ENCODE measurements at regions not wholly inside any gene's neighbourhood (a gene's known extent, or its start where the extent isn't known, plus 50 kb on each side); places are given as distances from the start of the nearest gene placed in this dataset.

GRCh38 chr2:19028587-19029375, 329.6 kb downstream of the OSR1 start:
- no peak overlapping the region for H3K4me3 ChIP-seq (ENCODE audit: low read length)
- no peak for DNase-seq (ENCODE audit: low read depth)
- TF ChIP-seq, protein P1, sequence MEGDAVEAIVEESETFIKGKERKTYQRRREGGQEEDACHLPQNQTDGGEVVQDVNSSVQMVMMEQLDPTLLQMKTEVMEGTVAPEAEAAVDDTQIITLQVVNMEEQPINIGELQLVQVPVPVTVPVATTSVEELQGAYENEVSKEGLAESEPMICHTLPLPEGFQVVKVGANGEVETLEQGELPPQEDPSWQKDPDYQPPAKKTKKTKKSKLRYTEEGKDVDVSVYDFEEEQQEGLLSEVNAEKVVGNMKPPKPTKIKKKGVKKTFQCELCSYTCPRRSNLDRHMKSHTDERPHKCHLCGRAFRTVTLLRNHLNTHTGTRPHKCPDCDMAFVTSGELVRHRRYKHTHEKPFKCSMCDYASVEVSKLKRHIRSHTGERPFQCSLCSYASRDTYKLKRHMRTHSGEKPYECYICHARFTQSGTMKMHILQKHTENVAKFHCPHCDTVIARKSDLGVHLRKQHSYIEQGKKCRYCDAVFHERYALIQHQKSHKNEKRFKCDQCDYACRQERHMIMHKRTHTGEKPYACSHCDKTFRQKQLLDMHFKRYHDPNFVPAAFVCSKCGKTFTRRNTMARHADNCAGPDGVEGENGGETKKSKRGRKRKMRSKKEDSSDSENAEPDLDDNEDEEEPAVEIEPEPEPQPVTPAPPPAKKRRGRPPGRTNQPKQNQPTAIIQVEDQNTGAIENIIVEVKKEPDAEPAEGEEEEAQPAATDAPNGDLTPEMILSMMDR (conservative IDR thresholded peaks at IDR 0.05; ENCODE audit: low read depth, low read length): no peak

GRCh38 chr2:19027626-19028025, 330.8 kb downstream of the OSR1 start:
- H3K4me3 ChIP-seq (ENCODE audit: low read length): no peak overlapping the region
- TF ChIP-seq, protein P1 (conservative IDR thresholded peaks at IDR 0.05; ENCODE audit: low read depth, low read length): no peak
- no peak for DNase-seq (ENCODE audit: low read depth)

DNA sequence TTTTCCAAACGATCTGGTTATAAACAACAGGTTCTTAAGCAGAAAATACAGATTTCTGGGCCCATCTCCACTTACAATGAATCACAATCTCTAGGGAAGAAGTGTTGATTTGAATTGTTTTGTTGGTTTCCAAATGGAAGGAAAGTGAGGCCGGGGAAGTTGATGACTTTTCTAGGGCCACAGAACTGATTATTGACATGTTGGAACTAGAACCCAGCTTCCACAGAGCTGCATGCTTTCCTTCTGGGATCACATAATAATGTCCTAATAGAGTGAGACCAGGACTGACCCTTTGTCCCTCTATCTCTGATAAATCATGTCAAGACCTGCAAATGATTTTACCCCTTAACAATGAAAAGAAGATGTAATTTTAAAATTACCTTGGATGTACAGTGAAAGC, 332.2 kb downstream of the OSR1 start:
- DNase-seq (ENCODE audit: low read depth): no peak
- no peak overlapping the region for H3K4me3 ChIP-seq (ENCODE audit: low read length)
- TF ChIP-seq, protein P1 (conservative IDR thresholded peaks at IDR 0.05; ENCODE audit: low read depth, low read length): no peak

- TF ChIP-seq, protein P1 (conservative IDR thresholded peaks at IDR 0.05; ENCODE audit: low read depth, low read length): no peak
- H3K4me3 ChIP-seq (ENCODE audit: low read length): no peak overlapping the region
- no peak for DNase-seq (ENCODE audit: low read depth)
These were observed 336.1 kb downstream of the OSR1 start for GRCh38 chr2:19022334-19022733.

- H3K4me3 ChIP-seq (ENCODE audit: low read length): no peak overlapping the region
- DNase-seq (ENCODE audit: low read depth): no peak
- TF ChIP-seq, protein P1 (conservative IDR thresholded peaks at IDR 0.05; ENCODE audit: low read depth, low read length): no peak
These were observed 336.7 kb downstream of the OSR1 start for GRCh38 chr2:19021721-19022120.

- DNase-seq (ENCODE audit: low read depth): peak; percentile 25
- no peak overlapping the region for H3K4me3 ChIP-seq (ENCODE audit: low read length)
These were observed 337.3 kb downstream of the OSR1 start for GRCh38 chr2:19021100-19021476.

More at GRCh38 chr2:19021100-19021476, 337.3 kb downstream of the OSR1 start:
- TF ChIP-seq, protein P1 (conservative IDR thresholded peaks at IDR 0.05; ENCODE audit: low read depth, low read length): no peak

All from retinal pigment epithelial cell (primary cell).